Hepatocyte (in vitro differentiated cells): ENCODE measurements at regions not wholly inside any gene's neighbourhood (a gene's known extent, or its start where the extent isn't known, plus 50 kb on each side); places are given as distances from the start of the nearest gene placed in this dataset.

Experiments used
- DNase-seq: peaks from one replicate; pipeline ENCODE4 v3.0.0-alpha.2; 2016; ENCODE audit warnings: low spot score
- H2AFZ ChIP-seq: fragments of 200-600 bp; sonication (generic); 2 replicates; pipeline ENCODE4 v1.6.0; 2016; ENCODE audit warnings: antibody characterized with exemption, mild to moderate bottlenecking
- H3K27ac ChIP-seq: fragments of 200-600 bp; sonication (generic); 2 replicates; pipeline ENCODE4 v1.5.1; 2016; ENCODE audit warnings: mild to moderate bottlenecking
- H3K27me3 ChIP-seq: fragments of 200-600 bp; sonication (generic); 2 replicates; pipeline ENCODE4 v1.6.1; 2016
- H3K36me3 ChIP-seq: fragments of 200-600 bp; sonication (generic); replicated peaks from 2 replicates; pipeline ENCODE4 v1.5.1; 2016; ENCODE audit warnings: low read depth; ENCODE audit not compliant: insufficient read depth
- H3K4me1 ChIP-seq: fragments of 200-600 bp; sonication (generic); 2 replicates; pipeline ENCODE4 v1.5.1; 2016; ENCODE audit warnings: mild to moderate bottlenecking, moderate library complexity; ENCODE audit not compliant: insufficient read depth
- H3K4me2 ChIP-seq: fragments of 200-600 bp; sonication (generic); 2 replicates; pipeline ENCODE4 v1.6.0; 2016
- H3K4me3 ChIP-seq: fragments of 200-600 bp; sonication (generic); 2 replicates; pipeline ENCODE4 v1.5.1; 2016; ENCODE audit warnings: mild to moderate bottlenecking
- H3K79me2 ChIP-seq: fragments of 200-600 bp; sonication (generic); 2 replicates; pipeline ENCODE4 v1.6.0; 2017; ENCODE audit warnings: mild to moderate bottlenecking
- H3K9me2 ChIP-seq: fragments of 200-600 bp; sonication (generic); replicated peaks from 2 replicates; pipeline ENCODE4 v1.6.0; 2017; ENCODE audit warnings: mild to moderate bottlenecking; ENCODE audit not compliant: insufficient read depth
- H3K9me3 ChIP-seq: fragments of 200-600 bp; sonication (generic); 2 replicates; pipeline ENCODE4 v1.5.1; 2016; ENCODE audit warnings: low read depth, mild to moderate bottlenecking
- H4K20me1 ChIP-seq: fragments of 200-600 bp; sonication (generic); 2 replicates; pipeline ENCODE4 v1.6.0; 2016; ENCODE audit warnings: mild to moderate bottlenecking; ENCODE audit not compliant: insufficient read depth, poor library complexity, severe bottlenecking
- CTCF ChIP-seq: fragments of 200-600 bp; sonication (generic); IDR thresholded peaks from 2 replicates; pipeline ENCODE4 v1.5.1; 2016; ENCODE audit warnings: antibody characterized with exemption, mild to moderate bottlenecking; ENCODE audit not compliant: poor library complexity
- EZH2 ChIP-seq: fragments of 200-600 bp; sonication (generic); IDR thresholded peaks from 2 replicates; pipeline ENCODE4 v1.6.1; 2016; ENCODE audit warnings: antibody characterized with exemption, mild to moderate bottlenecking, borderline replicate concordance
- EZH2phosphoT487 ChIP-seq: fragments of 200-600 bp; sonication (generic); IDR thresholded peaks from one replicate; pipeline ENCODE4 v1.6.1; 2018; ENCODE audit warnings: antibody characterized with exemption, mild to moderate bottlenecking, low read depth, moderate library complexity; ENCODE audit not compliant: unreplicated experiment, severe bottlenecking
- WGBS: methylation state at CpG from one replicate; pipeline ENCODE4 v1.1.6; 2016; ENCODE audit warnings: low lambda C conversion rate; ENCODE audit errors: missing lambda C conversion rate; 5-methylcytosine and 5-hydroxymethylcytosine counted together

- H3K9me2 ChIP-seq = no peaks in the 10 kb centered on the region
- H4K20me1 ChIP-seq = no peaks in the 10 kb centered on the region
- 62% methylated on average over 1 of the region's 1 CpG for WGBS
- H3K4me3 ChIP-seq = no peak overlapping the region
- no peaks in the 10 kb centered on the region for H3K79me2 ChIP-seq
- H3K27ac ChIP-seq = no peak overlapping the region
- no peak for DNase-seq
- no peak overlapping the region for H2AFZ ChIP-seq
- no peaks in the 10 kb centered on the region for H3K36me3 ChIP-seq
- no peak overlapping the region for H3K4me2 ChIP-seq
- TF ChIP-seq EZH2 (no peak), EZH2phosphoT487 (no peak), CTCF (no peak)
- no peaks in the 10 kb centered on the region for H3K4me1 ChIP-seq
- peaks cover 2% of the 10 kb centered on the region for H3K27me3 ChIP-seq
- peaks cover 12% of the 10 kb centered on the region for H3K9me3 ChIP-seq
These were observed 79.4 kb upstream of the PRR23E start for GRCh38 chr3:127113571-127113891.

DNA sequence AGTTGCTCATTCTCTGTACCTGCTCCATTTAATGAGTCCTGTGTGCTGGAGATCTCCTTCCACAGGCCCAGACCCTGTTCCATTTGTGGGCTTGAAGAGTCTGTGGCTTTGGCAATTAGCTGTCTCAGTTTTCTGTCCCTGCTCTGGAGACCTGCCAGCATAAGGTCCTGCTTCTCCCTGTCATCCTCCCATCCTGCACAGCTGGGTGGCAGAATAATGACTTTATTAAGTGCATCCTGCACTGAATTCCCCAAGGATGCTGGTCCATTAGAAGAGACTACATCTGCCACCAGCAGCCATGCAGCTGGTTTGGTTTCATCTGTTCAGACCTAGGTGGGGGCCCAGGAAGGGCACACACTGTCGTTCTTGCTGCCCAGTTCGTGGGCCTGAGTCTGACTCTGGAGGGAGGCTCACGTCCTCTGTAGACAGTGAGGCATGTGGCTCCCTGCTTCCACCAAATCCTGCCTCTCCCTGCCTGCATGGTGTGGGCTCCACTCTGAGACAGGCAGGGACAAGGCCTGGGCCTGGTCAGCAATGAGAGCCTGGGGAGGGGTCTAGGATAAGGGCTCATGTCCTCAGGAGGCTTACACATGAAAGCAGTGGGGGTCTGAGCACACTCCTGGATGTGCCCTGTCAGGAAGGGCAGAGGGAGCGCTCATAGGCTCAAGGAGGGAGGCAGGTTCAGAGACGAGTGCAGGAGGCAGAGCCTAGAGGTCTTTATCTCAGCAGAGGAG, 78.4 kb upstream of the PRR23E start:
- Histone ChIP-seq H3K4me2 (no peak overlapping the region), H3K27ac (no peak overlapping the region), H2AFZ (no peak overlapping the region), H3K79me2 (no peaks in the 10 kb centered on the region), H4K20me1 (no peaks in the 10 kb centered on the region), H3K9me3 (peaks cover 12% of the 10 kb centered on the region), H3K27me3 (peaks cover 3% of the 10 kb centered on the region), H3K4me1 (no peaks in the 10 kb centered on the region), H3K9me2 (no peaks in the 10 kb centered on the region), H3K4me3 (no peak overlapping the region), H3K36me3 (no peaks in the 10 kb centered on the region)
- DNase-seq = no peak
- TF ChIP-seq EZH2phosphoT487 (no peak), CTCF (no peak), EZH2 (no peak)
- 71% methylated on average over 5 of the region's 5 CpGs for WGBS

GRCh38 chr3:127115691-127116351, 77.1 kb upstream of the PRR23E start:
- WGBS = 82% methylated on average over 3 of the region's 3 CpGs
- H3K79me2 ChIP-seq = no peaks in the 10 kb centered on the region
- no peaks in the 10 kb centered on the region for H3K36me3 ChIP-seq
- H3K4me2 ChIP-seq = no peak overlapping the region
- no peak for DNase-seq
- no peaks in the 10 kb centered on the region for H3K9me2 ChIP-seq
- TF ChIP-seq CTCF = no peak
- no peak for TF ChIP-seq EZH2phosphoT487
- TF ChIP-seq EZH2 = no peak
- H3K9me3 ChIP-seq = peaks cover 12% of the 10 kb centered on the region
- H2AFZ ChIP-seq = no peak overlapping the region
- peaks cover 3% of the 10 kb centered on the region for H3K27me3 ChIP-seq
- no peaks in the 10 kb centered on the region for H4K20me1 ChIP-seq
- no peak overlapping the region for H3K27ac ChIP-seq
- no peaks in the 10 kb centered on the region for H3K4me1 ChIP-seq
- no peak overlapping the region for H3K4me3 ChIP-seq
